Epithelial cell of esophagus (primary cell): ENCODE measurements at regions not wholly inside any gene's neighbourhood (a gene's known extent, or its start where the extent isn't known, plus 50 kb on each side); places are given as distances from the start of the nearest gene placed in this dataset.
A peak's percentile ranks its signal among the peaks of the same experiment; 100 is the strongest.

Experiments used
- DNase-seq: peaks from one replicate; pipeline ENCODE4 v3.0.0; 2010; ENCODE audit warnings: low read depth
- H3K4me3 ChIP-seq: 2 replicates; pipeline ENCODE4 v1.5.1; 2011; ENCODE audit warnings: mild to moderate bottlenecking, low read length, control low read depth
- CTCF ChIP-seq: IDR thresholded peaks from 2 replicates; pipeline ENCODE4 v1.5.1; 2011; ENCODE audit warnings: low read depth, mild to moderate bottlenecking, low read length, control low read depth, inconsistent platforms; ENCODE audit not compliant: insufficient read depth; ENCODE audit errors: missing control alignments

DNA sequence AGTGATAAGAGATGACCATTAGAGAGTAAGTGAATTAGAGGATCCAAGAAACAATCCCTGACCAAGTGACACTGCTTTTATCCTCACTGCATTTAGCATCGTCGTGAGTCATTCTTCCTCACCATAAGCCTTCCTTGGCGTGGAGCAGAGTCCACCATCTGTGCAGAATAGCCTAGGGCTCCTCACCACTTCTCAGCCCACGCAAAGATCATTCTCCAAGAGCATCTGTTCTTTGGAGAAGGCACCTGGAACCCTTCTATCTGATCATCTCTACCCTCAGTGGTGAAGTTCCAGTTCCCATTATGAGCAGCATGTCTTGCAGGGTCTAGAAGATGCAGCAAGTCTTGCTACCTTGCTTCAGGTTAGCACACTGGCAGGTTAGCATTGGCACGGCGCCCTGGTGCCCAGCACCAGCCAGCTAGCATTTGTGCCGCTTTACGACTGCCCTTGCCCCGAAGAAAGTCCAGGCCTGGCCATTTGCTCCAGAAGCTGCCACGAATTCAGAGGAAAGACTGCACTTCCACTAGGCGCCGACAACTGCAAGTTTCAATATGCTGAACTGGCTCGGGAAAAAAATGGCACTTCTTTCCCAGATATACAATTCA, 225.8 kb downstream of the TTC32 start:
- H3K4me3 ChIP-seq: no peak overlapping the region
- peak; percentile 43 for DNase-seq
- no peak for TF ChIP-seq CTCF

DNA sequence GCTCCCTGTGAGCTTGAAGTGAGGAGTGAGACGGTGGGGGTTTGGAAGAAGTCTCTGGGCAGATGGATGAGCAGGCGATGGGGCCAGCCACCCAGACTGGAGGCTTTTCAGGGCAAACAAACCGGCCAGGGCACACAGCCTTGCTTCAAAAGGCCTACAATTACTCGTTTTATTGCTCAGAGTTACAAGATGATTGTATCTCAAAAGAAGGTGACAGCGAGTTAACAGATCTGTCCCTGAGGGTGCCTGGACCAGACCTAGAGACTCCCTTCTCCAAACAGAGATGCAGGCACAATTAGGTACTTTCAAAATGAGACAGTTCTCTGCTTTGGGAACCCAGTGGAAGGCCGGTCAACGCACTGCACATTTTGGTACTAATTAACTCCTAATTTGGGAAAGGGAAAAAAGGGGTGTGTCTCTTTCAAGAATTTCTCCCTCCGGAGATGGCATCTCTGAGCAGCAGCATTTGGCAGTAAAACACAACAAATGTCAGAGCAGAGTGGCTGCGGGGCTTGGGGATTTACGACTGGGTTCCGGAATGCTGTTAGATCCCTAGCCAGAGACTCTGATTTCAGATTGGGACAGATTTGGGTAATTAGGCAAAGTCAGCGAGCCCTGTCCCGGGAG, 226.7 kb downstream of the TTC32 start:
- H3K4me3 ChIP-seq: no peak overlapping the region
- TF ChIP-seq CTCF: no peak
- no peak for DNase-seq

GRCh38 chr2:19674051-19675002, 227.5 kb downstream of the TTC32 start:
- DNase-seq: no peak
- no peak overlapping the region for H3K4me3 ChIP-seq
- TF ChIP-seq CTCF: no peak

DNA sequence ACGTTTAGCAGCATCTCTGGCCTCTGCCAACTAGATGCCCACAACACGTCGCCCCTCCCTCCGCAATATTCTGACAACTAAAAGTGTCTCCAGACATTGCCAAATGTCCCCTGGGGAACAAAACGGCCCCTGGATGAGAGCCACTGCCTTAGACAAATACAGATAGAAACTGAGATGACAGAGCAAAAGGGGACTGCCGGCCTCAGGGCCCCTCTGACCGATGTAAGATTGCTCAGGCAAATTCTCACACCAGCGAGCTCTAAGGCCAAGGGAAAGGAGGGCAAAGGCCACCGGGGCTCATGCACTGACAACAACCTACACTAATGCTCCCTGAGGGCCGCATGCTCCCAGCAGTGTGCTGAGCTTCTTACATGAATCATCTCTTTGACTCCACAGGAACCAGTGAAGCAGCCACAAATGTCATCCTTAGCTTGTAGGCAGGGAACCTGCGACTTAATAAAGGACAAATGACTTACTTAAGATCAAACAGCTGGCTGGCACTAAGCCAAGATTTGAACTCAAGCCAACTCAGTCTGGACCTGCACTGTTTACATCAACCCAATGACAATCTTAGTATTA, 228.5 kb downstream of the TTC32 start:
- no peak overlapping the region for H3K4me3 ChIP-seq
- TF ChIP-seq CTCF: no peak
- DNase-seq: peak; percentile 47

- DNase-seq: no peak
- no peak for TF ChIP-seq CTCF
- no peak overlapping the region for H3K4me3 ChIP-seq
These were observed 229.9 kb downstream of the TTC32 start for GRCh38 chr2:19671916-19672315.

GRCh38 chr2:19671311-19671710, 230.5 kb downstream of the TTC32 start:
- TF ChIP-seq CTCF: no peak
- DNase-seq: no peak
- H3K4me3 ChIP-seq: no peak overlapping the region
